ENCODE measurements at regions not wholly inside any gene's neighbourhood (a gene's known extent, or its start where the extent isn't known, plus 50 kb on each side); places are given as distances from the start of the nearest gene placed in this dataset.
"Not testable (repeated sequence)": the region's sequence is repeated elsewhere in the genome, so short reads cannot be mapped to it uniquely, and the experiment has no call there.

DNA sequence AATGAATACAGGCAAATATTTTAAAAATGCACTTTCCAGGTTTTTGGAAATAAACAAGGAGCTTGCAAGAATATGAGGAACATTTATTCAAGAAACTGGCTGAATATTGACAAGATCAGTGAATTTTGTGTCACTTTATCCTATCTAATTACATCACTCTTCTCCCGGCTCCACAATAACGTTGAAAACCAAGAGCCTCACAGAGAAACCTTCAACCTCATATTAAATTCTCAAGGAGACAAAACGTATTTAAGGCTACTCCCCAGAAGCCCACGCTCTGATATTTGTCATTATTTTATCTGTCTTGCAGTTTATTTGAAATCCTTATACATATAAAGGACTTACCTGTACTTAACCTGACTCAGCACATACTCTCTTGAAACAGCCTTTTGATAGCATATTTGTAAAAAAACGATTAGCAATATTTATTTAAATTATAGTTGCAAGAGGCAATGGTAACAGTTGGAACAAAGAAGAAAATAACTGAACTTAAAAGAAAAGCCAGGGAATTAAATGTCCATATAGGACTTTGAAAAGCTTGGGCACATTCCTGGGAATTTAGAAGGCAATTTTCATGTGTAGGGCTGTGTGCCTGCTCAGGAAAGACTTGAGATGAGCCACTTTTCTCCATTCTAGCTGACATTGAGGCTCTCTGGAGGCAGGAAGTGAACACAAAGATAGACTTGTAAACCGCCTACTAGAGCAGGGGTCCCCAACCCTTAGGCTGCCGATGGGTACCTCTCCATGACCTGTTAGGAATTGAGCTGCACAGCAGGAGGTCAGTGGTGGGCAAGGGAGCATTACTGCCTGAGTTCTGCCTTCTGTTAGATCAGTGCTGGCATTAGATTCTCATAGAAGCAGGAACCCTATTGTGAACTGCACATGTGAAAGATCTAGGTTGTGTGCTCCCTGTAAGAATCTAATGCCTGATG, 636.4 kb downstream of the SLC16A7 start:
- Histone ChIP-seq H3K9ac (ENCODE audit: low read length) (no peak overlapping the region), H3F3A (ENCODE audit: insufficient read depth, low read length, poor library complexity, severe bottlenecking) (no peaks in the 10 kb centered on the region), H3K9me2 (ENCODE audit: insufficient read depth, low read length) (no peaks in the 10 kb centered on the region), H2AFZ (ENCODE audit: low read depth, low read length) (no peak overlapping the region), H3K4me3 (ENCODE audit: low read length) (no peak overlapping the region), H3K4me2 (ENCODE audit: low read length) (no peak overlapping the region), H3K9me3 (ENCODE audit: low read length) (no peaks in the 10 kb centered on the region), H3K36me3 (ENCODE audit: insufficient read depth, low read length) (no peaks in the 10 kb centered on the region), H4K20me1 (ENCODE audit: insufficient read depth) (no peaks in the 10 kb centered on the region), H3K27ac (ENCODE audit: low read length) (no peak overlapping the region), H3K79me2 (replicated peaks; ENCODE audit: insufficient read depth, low read length) (no peaks in the 10 kb centered on the region), H3K27me3 (ENCODE audit: insufficient read depth, low read depth, low read length) (no peaks in the 10 kb centered on the region)
- no peak for TF ChIP-seq RAD21 (conservative IDR thresholded peaks at IDR 0.05)
- no peak for TF ChIP-seq EZH2 (IDR thresholded peaks at IDR 0.05; ENCODE audit: borderline replicate concordance, insufficient read depth, low read length, poor library complexity, severe bottlenecking)
- no peak for TF ChIP-seq MXI1 (conservative IDR thresholded peaks at IDR 0.05; ENCODE audit: poor library complexity, severe bottlenecking)
- TF ChIP-seq, protein P1, sequence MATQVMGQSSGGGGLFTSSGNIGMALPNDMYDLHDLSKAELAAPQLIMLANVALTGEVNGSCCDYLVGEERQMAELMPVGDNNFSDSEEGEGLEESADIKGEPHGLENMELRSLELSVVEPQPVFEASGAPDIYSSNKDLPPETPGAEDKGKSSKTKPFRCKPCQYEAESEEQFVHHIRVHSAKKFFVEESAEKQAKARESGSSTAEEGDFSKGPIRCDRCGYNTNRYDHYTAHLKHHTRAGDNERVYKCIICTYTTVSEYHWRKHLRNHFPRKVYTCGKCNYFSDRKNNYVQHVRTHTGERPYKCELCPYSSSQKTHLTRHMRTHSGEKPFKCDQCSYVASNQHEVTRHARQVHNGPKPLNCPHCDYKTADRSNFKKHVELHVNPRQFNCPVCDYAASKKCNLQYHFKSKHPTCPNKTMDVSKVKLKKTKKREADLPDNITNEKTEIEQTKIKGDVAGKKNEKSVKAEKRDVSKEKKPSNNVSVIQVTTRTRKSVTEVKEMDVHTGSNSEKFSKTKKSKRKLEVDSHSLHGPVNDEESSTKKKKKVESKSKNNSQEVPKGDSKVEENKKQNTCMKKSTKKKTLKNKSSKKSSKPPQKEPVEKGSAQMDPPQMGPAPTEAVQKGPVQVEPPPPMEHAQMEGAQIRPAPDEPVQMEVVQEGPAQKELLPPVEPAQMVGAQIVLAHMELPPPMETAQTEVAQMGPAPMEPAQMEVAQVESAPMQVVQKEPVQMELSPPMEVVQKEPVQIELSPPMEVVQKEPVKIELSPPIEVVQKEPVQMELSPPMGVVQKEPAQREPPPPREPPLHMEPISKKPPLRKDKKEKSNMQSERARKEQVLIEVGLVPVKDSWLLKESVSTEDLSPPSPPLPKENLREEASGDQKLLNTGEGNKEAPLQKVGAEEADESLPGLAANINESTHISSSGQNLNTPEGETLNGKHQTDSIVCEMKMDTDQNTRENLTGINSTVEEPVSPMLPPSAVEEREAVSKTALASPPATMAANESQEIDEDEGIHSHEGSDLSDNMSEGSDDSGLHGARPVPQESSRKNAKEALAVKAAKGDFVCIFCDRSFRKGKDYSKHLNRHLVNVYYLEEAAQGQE (IDR thresholded peaks at IDR 0.05; ENCODE audit: borderline replicate concordance) = no peak
- no peak for TF ChIP-seq TAF1 (IDR thresholded peaks at IDR 0.05; ENCODE audit: low read depth)
- TF ChIP-seq EP300 (conservative IDR thresholded peaks at IDR 0.05; ENCODE audit: poor library complexity, severe bottlenecking) = no peak
- no peak for TF ChIP-seq POLR2AphosphoS5 (IDR thresholded peaks at IDR 0.05)
- no peak for TF ChIP-seq SMC3 (conservative IDR thresholded peaks at IDR 0.05; ENCODE audit: poor library complexity)
- TF ChIP-seq, protein P2, sequence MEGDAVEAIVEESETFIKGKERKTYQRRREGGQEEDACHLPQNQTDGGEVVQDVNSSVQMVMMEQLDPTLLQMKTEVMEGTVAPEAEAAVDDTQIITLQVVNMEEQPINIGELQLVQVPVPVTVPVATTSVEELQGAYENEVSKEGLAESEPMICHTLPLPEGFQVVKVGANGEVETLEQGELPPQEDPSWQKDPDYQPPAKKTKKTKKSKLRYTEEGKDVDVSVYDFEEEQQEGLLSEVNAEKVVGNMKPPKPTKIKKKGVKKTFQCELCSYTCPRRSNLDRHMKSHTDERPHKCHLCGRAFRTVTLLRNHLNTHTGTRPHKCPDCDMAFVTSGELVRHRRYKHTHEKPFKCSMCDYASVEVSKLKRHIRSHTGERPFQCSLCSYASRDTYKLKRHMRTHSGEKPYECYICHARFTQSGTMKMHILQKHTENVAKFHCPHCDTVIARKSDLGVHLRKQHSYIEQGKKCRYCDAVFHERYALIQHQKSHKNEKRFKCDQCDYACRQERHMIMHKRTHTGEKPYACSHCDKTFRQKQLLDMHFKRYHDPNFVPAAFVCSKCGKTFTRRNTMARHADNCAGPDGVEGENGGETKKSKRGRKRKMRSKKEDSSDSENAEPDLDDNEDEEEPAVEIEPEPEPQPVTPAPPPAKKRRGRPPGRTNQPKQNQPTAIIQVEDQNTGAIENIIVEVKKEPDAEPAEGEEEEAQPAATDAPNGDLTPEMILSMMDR (IDR thresholded peaks at IDR 0.05; ENCODE audit: poor library complexity, severe bottlenecking) = no peak

DNA sequence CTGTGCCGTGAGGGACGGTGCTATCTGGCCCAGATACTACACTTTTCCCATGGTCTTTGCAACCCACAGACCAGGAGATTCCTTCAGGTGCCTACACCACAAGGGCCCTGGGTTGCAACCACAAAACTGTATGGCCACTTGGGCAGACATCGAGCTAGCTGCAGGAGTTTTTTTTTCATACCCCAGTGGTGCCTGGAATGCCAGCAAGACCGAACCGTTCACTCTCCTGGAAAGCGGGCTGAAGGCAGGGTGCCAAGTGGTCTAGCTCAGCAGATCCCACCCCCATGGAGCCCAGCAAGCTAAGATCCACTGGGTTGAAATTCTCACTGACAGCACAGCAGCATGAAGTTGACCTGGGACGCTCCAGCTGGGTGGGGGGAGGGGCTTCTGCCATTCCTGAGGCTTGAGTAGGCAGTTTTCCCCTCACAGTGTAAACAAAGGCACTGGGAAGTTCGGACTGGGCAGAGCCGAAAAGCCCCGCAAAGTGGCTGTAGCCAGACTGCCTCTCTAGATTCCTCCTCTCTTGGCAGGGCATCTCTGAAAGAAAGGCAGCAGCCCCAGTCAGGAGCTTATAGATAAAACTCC, 638.9 kb downstream of the SLC16A7 start:
- H2AFZ ChIP-seq (ENCODE audit: low read depth, low read length); H3K36me3 ChIP-seq (ENCODE audit: insufficient read depth, low read length); H4K20me1 ChIP-seq (ENCODE audit: insufficient read depth); H3K79me2 ChIP-seq (replicated peaks; ENCODE audit: insufficient read depth, low read length); H3K9me3 ChIP-seq (ENCODE audit: low read length); H3K4me3 ChIP-seq (ENCODE audit: low read length); H3K9me2 ChIP-seq (ENCODE audit: insufficient read depth, low read length); H3K4me2 ChIP-seq (ENCODE audit: low read length); H3K27ac ChIP-seq (ENCODE audit: low read length); H3F3A ChIP-seq (ENCODE audit: insufficient read depth, low read length, poor library complexity, severe bottlenecking); H3K9ac ChIP-seq (ENCODE audit: low read length); H3K27me3 ChIP-seq (ENCODE audit: insufficient read depth, low read depth, low read length): not testable (repeated sequence)

All from neural cell (in vitro differentiated cells).